ENCODE measurements at regions not wholly inside any gene's neighbourhood (a gene's known extent, or its start where the extent isn't known, plus 50 kb on each side); places are given as distances from the start of the nearest gene placed in this dataset.

- TF ChIP-seq CTCF (IDR thresholded peaks at IDR 0.05) (no peak), EP300 (IDR thresholded peaks at IDR 0.05) (no peak)
Measured at GRCh38 chr2:140027320-140027719, 1247.1 kb upstream of the NXPH2 start.

Data from upper lobe of left lung (tissue), 4 donors.